GM23338 (cell line): ENCODE measurements at regions not wholly inside any gene's neighbourhood (a gene's known extent, or its start where the extent isn't known, plus 50 kb on each side); places are given as distances from the start of the nearest gene placed in this dataset.

Experiments
- ATAC-seq: fragments of 200-7000 bp; cut with Tn5 transposase; 3 replicates; pipeline ENCODE4 v1.9.1; 2020
- DNase-seq: peaks from one replicate; pipeline ENCODE4 v3.0.0-alpha.2; 2015; ENCODE audit warnings: low spot score
- H2AFZ ChIP-seq: fragments of 200-600 bp; sonication (generic); 2 replicates; pipeline ENCODE4 v1.8.0; 2016; ENCODE audit warnings: antibody characterized with exemption, mild to moderate bottlenecking, moderate library complexity
- H3F3A ChIP-seq: fragments of 200-600 bp; sonication (generic); replicated peaks from 2 replicates; pipeline ENCODE4 v1.8.0; 2017; ENCODE audit warnings: antibody characterized with exemption, mixed run types, low read depth
- H3K27ac ChIP-seq: fragments of 200-600 bp; sonication (generic); 2 replicates; pipeline ENCODE4 v1.6.1; 2016; ENCODE audit warnings: low read depth
- H3K27me3 ChIP-seq: fragments of 200-600 bp; sonication (generic); 2 replicates; pipeline ENCODE4 v1.8.0; 2016; ENCODE audit warnings: mild to moderate bottlenecking, mixed run types, moderate library complexity; ENCODE audit not compliant: insufficient read depth
- H3K36me3 ChIP-seq: fragments of 200-600 bp; sonication (generic); 2 replicates; pipeline ENCODE4 v1.8.0; 2016; ENCODE audit warnings: mild to moderate bottlenecking; ENCODE audit not compliant: insufficient read depth
- H3K4me1 ChIP-seq: fragments of 200-600 bp; sonication (generic); 2 replicates; pipeline ENCODE4 v1.8.0; 2016; ENCODE audit warnings: mild to moderate bottlenecking, moderate library complexity; ENCODE audit not compliant: insufficient read depth
- H3K4me2 ChIP-seq: fragments of 200-600 bp; sonication (generic); 2 replicates; pipeline ENCODE4 v1.7.1; 2017; ENCODE audit warnings: mixed run types
- H3K4me3 ChIP-seq: fragments of 200-600 bp; sonication (generic); 2 replicates; pipeline ENCODE4 v1.6.1; 2016; ENCODE audit warnings: mixed run types
- H3K79me2 ChIP-seq: fragments of 200-600 bp; sonication (generic); replicated peaks from 2 replicates; pipeline ENCODE4 v1.8.0; 2017; ENCODE audit warnings: mild to moderate bottlenecking; ENCODE audit not compliant: insufficient read depth
- H3K9me2 ChIP-seq: fragments of 200-600 bp; sonication (generic); 2 replicates; pipeline ENCODE4 v1.8.0; 2017; ENCODE audit not compliant: insufficient read depth
- H4K20me1 ChIP-seq: fragments of 200-600 bp; sonication (generic); replicated peaks from 2 replicates; pipeline ENCODE4 v1.8.0; 2017; ENCODE audit warnings: mild to moderate bottlenecking; ENCODE audit not compliant: insufficient read depth
- H3K27ac Mint-ChIP-seq: 2 replicates; pipeline ENCODE4 v1.8.0; 2020; ENCODE audit warnings: inconsistent platforms, mild to moderate bottlenecking, moderate library complexity, mixed read lengths
- H3K27me3 Mint-ChIP-seq: 3 replicates; pipeline ENCODE4 v1.8.0; 2022; ENCODE audit warnings: low read depth, mild to moderate bottlenecking, moderate library complexity, mixed read lengths, inconsistent platforms; ENCODE audit not compliant: insufficient read depth, poor library complexity
- H3K36me3 Mint-ChIP-seq: 3 replicates; pipeline ENCODE4 v1.8.0; 2021; ENCODE audit warnings: low read depth, mild to moderate bottlenecking, inconsistent platforms, moderate library complexity, mixed read lengths
- H3K4me1 Mint-ChIP-seq: 3 replicates; pipeline ENCODE4 v1.8.0; 2020; ENCODE audit warnings: mild to moderate bottlenecking, inconsistent platforms, mixed read lengths
- H3K4me3 Mint-ChIP-seq: 3 replicates; pipeline ENCODE4 v1.8.0; 2021; ENCODE audit warnings: moderate library complexity, mild to moderate bottlenecking, inconsistent platforms, mixed read lengths
- H3K9me3 Mint-ChIP-seq: 3 replicates; pipeline ENCODE4 v1.8.0; 2020; ENCODE audit warnings: moderate library complexity, mild to moderate bottlenecking, inconsistent platforms, mixed read lengths
- CREB1 ChIP-seq: fragments of 250-450 bp; sonication (Bioruptor Pico); IDR thresholded peaks from 2 replicates; pipeline ENCODE4 v1.5.0; 2020; ENCODE audit warnings: low read depth, mild to moderate bottlenecking, moderate library complexity
- CTCF ChIP-seq, 2 experiments: fragments of 200-600 bp in 1 of 2; sonication (generic) in 1 of 2; conservative IDR thresholded peaks; 2 replicates each; pipeline versions ENCODE4 v1.5.1 to v1.6.1; 2016 to 2017; ENCODE audit warnings: antibody characterized with exemption in 2 of 2, low read depth in 2 of 2, mild to moderate bottlenecking in 2 of 2, moderate library complexity in 1 of 2
- ETS1 ChIP-seq: IDR thresholded peaks from 2 replicates; pipeline ENCODE4 v1.6.1; 2016; ENCODE audit warnings: antibody characterized with exemption
- EZH2 ChIP-seq: fragments of 200-600 bp; sonication (generic); IDR thresholded peaks from one replicate; pipeline ENCODE4 v1.8.0; 2017; ENCODE audit warnings: antibody characterized with exemption, mild to moderate bottlenecking, low read depth; ENCODE audit not compliant: unreplicated experiment
- EZH2phosphoT487 ChIP-seq: fragments of 200-600 bp; sonication (generic); IDR thresholded peaks from one replicate; pipeline ENCODE4 v1.8.1; 2018; ENCODE audit warnings: antibody characterized with exemption; ENCODE audit not compliant: unreplicated experiment
- JUNB ChIP-seq: IDR thresholded peaks from one replicate; pipeline ENCODE4 v1.6.1; 2016; ENCODE audit warnings: antibody characterized with exemption; ENCODE audit not compliant: unreplicated experiment
- NANOG ChIP-seq: IDR thresholded peaks from 2 replicates; pipeline ENCODE4 v1.6.1; 2016; ENCODE audit warnings: antibody characterized with exemption, borderline replicate concordance
- POLR2AphosphoS5 ChIP-seq: IDR thresholded peaks from 2 replicates; pipeline ENCODE4 v1.6.1; 2016; ENCODE audit warnings: antibody characterized with exemption, low read depth
- REST ChIP-seq: IDR thresholded peaks from one replicate; pipeline ENCODE4 v1.6.1; 2018; ENCODE audit warnings: antibody characterized with exemption; ENCODE audit not compliant: unreplicated experiment
- STAT1 ChIP-seq: IDR thresholded peaks from one replicate; pipeline ENCODE4 v1.6.1; 2016; ENCODE audit warnings: antibody characterized with exemption; ENCODE audit not compliant: unreplicated experiment
- ZNF114 ChIP-seq: fragments of 250-450 bp; sonication (Bioruptor Pico); IDR thresholded peaks from 2 replicates; pipeline ENCODE4 v1.5.0; 2020; ENCODE audit warnings: mild to moderate bottlenecking, moderate library complexity
- ZNF331 ChIP-seq: fragments of 250-450 bp; sonication (Bioruptor Pico); IDR thresholded peaks from 2 replicates; pipeline ENCODE4 v1.5.0; 2020; ENCODE audit warnings: low read depth, mild to moderate bottlenecking, moderate library complexity

GRCh38 chr17:68790931-68791330 is 164.3 kb downstream of the ABCA8 start:
- no peaks in the 10 kb centered on the region for H3K36me3 Mint-ChIP-seq
- Histone ChIP-seq H3K27ac (no peak overlapping the region), H4K20me1 (no peaks in the 10 kb centered on the region), H3K79me2 (no peaks in the 10 kb centered on the region), H2AFZ (no peak overlapping the region), H3K4me2 (no peak overlapping the region), H3K36me3 (no peaks in the 10 kb centered on the region), H3K4me1 (peaks cover 31% of the 10 kb centered on the region), H3K4me3 (no peak overlapping the region), H3K27me3 (no peaks in the 10 kb centered on the region), H3K9me2 (peaks cover 6% of the 10 kb centered on the region; the same call in 1 of the 2 replicates), H3F3A (no peaks in the 10 kb centered on the region)
- DNase-seq (no peak), ATAC-seq (no peak)
- H3K4me1 Mint-ChIP-seq = peaks cover 25% of the 10 kb centered on the region
- no peak overlapping the region for H3K27ac Mint-ChIP-seq
- peaks cover under 1% of the 10 kb centered on the region; the same call in 1 of the 3 replicates for H3K9me3 Mint-ChIP-seq
- TF ChIP-seq EZH2 (no peak), ETS1 (no peak), REST (no peak)
- H3K27me3 Mint-ChIP-seq = peaks cover 4% of the 10 kb centered on the region
- no peak overlapping the region for H3K4me3 Mint-ChIP-seq

GRCh38 chr17:68790492-68790891 is 164.7 kb downstream of the ABCA8 start:
- Histone ChIP-seq H3K4me3 (no peak overlapping the region), H3K9me2 (peaks cover 6% of the 10 kb centered on the region; the same call in 1 of the 2 replicates), H3K27me3 (no peaks in the 10 kb centered on the region), H3K4me1 (peaks cover 31% of the 10 kb centered on the region), H4K20me1 (no peaks in the 10 kb centered on the region), H3K27ac (no peak overlapping the region), H3K79me2 (no peaks in the 10 kb centered on the region), H3K4me2 (no peak overlapping the region), H3F3A (no peaks in the 10 kb centered on the region), H3K36me3 (no peaks in the 10 kb centered on the region), H2AFZ (no peak overlapping the region)
- H3K4me3 Mint-ChIP-seq = no peak overlapping the region
- no peak overlapping the region for H3K27ac Mint-ChIP-seq
- ATAC-seq (no peak), DNase-seq (no peak)
- H3K27me3 Mint-ChIP-seq = peaks cover 4% of the 10 kb centered on the region
- H3K9me3 Mint-ChIP-seq = no peaks in the 10 kb centered on the region; the same call in 2 of the 3 replicates
- peaks cover 25% of the 10 kb centered on the region for H3K4me1 Mint-ChIP-seq
- no peaks in the 10 kb centered on the region for H3K36me3 Mint-ChIP-seq
- no peak for TF ChIP-seq EZH2
- TF ChIP-seq CREB1 (CRISPR knock-in tag) = no peak
- TF ChIP-seq ZNF114 (CRISPR knock-in tag) = no peak
- no peak for TF ChIP-seq EZH2phosphoT487
- TF ChIP-seq POLR2AphosphoS5 = no peak
- TF ChIP-seq NANOG = no peak
- TF ChIP-seq JUNB = no peak
- TF ChIP-seq CTCF (conservative IDR thresholded peaks at IDR 0.05; ENCODE audit: low read depth in 2 of 2) = no peak
- TF ChIP-seq ZNF331 = no peak
- no peak for TF ChIP-seq STAT1
- no peak for TF ChIP-seq ETS1
